ENCODE measurements at regions not wholly inside any gene's neighbourhood (a gene's known extent, or its start where the extent isn't known, plus 50 kb on each side); places are given as distances from the start of the nearest gene placed in this dataset.
"Not testable (repeated sequence)": the region's sequence is repeated elsewhere in the genome, so short reads cannot be mapped to it uniquely, and the experiment has no call there.

- TF ChIP-seq CTCF (IDR thresholded peaks at IDR 0.05 in 2 of 3, conservative IDR thresholded peaks at IDR 0.05 in 1 of 3; ENCODE audit: borderline replicate concordance in 1 of 3, insufficient read depth in 1 of 3, low read depth in 2 of 3, low read length in 2 of 3): 0 out of 6 replicates have a peak, but pooled peaks of 1 of the 3 experiments have one; percentile 5
- ATAC-seq; H3K27me3 ChIP-seq (ENCODE audit: insufficient read depth, low read length); H4K20me1 ChIP-seq (ENCODE audit: insufficient read depth); H3K4me3 ChIP-seq (replicated peaks in 1 of 2; ENCODE audit: low read depth in 1 of 2, low read length in 2 of 2); intact Hi-C loops (cut with micrococcal nuclease); H3K9me3 ChIP-seq (ENCODE audit: control insufficient read depth in 1 of 2, insufficient read depth in 1 of 2, low read depth in 1 of 2, low read length in 2 of 2); RAD21 ChIA-PET (ENCODE audit: low non-redundant PET in 1 of 2, low total read pairs in 2 of 2, uncharacterized antibody in 2 of 2, unreplicated experiment in 2 of 2); CTCF ChIA-PET; H3K4me1 ChIP-seq (ENCODE audit: control insufficient read depth in 1 of 2, insufficient read depth in 2 of 2, low read length in 2 of 2); H3K36me3 ChIP-seq (ENCODE audit: control insufficient read depth in 1 of 2, insufficient read depth in 2 of 2, low read length in 2 of 2); H3K9me2 ChIP-seq (ENCODE audit: insufficient read depth); H3K4me2 ChIP-seq (ENCODE audit: low read length); H3K9ac ChIP-seq (ENCODE audit: low read length); BruUV-seq (replicated peaks); POLR2A ChIA-PET; H3K79me2 ChIP-seq (ENCODE audit: insufficient read depth, low read length); H3K27ac ChIP-seq (ENCODE audit: low read depth, low read length); DNase-seq (ENCODE audit: low read depth, low spot score); H2AFZ ChIP-seq (ENCODE audit: low read depth, low read length, poor library complexity, severe bottlenecking): not testable (repeated sequence)
These were observed 159.4 kb upstream of the FRG2B start for GRCh38 chr10:133785846-133786602.

GRCh38 chr10:133785178-133785577, 158.6 kb upstream of the FRG2B start:
- H3K4me3 ChIP-seq (replicated peaks in 1 of 2; ENCODE audit: low read depth in 1 of 2, low read length in 2 of 2); H3K9me2 ChIP-seq (ENCODE audit: insufficient read depth); BruUV-seq (replicated peaks); DNase-seq (ENCODE audit: low read depth, low spot score); RAD21 ChIA-PET (ENCODE audit: low non-redundant PET in 1 of 2, low total read pairs in 2 of 2, uncharacterized antibody in 2 of 2, unreplicated experiment in 2 of 2); H3K9ac ChIP-seq (ENCODE audit: low read length); CTCF ChIA-PET; intact Hi-C loops (cut with micrococcal nuclease); POLR2A ChIA-PET; H3K4me1 ChIP-seq (ENCODE audit: control insufficient read depth in 1 of 2, insufficient read depth in 2 of 2, low read length in 2 of 2); H3K9me3 ChIP-seq (ENCODE audit: control insufficient read depth in 1 of 2, insufficient read depth in 1 of 2, low read depth in 1 of 2, low read length in 2 of 2); H3K79me2 ChIP-seq (ENCODE audit: insufficient read depth, low read length); H3K27ac ChIP-seq (ENCODE audit: low read depth, low read length); H3K27me3 ChIP-seq (ENCODE audit: insufficient read depth, low read length); H2AFZ ChIP-seq (ENCODE audit: low read depth, low read length, poor library complexity, severe bottlenecking); H3K36me3 ChIP-seq (ENCODE audit: control insufficient read depth in 1 of 2, insufficient read depth in 2 of 2, low read length in 2 of 2); H3K4me2 ChIP-seq (ENCODE audit: low read length); H4K20me1 ChIP-seq (ENCODE audit: insufficient read depth); ATAC-seq: not testable (repeated sequence)

- H3K4me1 ChIP-seq (ENCODE audit: control insufficient read depth in 1 of 2, insufficient read depth in 2 of 2, low read length in 2 of 2); BruUV-seq (replicated peaks); H3K36me3 ChIP-seq (ENCODE audit: control insufficient read depth in 1 of 2, insufficient read depth in 2 of 2, low read length in 2 of 2); H3K4me2 ChIP-seq (ENCODE audit: low read length); H3K4me3 ChIP-seq (replicated peaks in 1 of 2; ENCODE audit: low read depth in 1 of 2, low read length in 2 of 2); H2AFZ ChIP-seq (ENCODE audit: low read depth, low read length, poor library complexity, severe bottlenecking); RAD21 ChIA-PET (ENCODE audit: low non-redundant PET in 1 of 2, low total read pairs in 2 of 2, uncharacterized antibody in 2 of 2, unreplicated experiment in 2 of 2); H3K9ac ChIP-seq (ENCODE audit: low read length); H3K27ac ChIP-seq (ENCODE audit: low read depth, low read length); H4K20me1 ChIP-seq (ENCODE audit: insufficient read depth); H3K9me2 ChIP-seq (ENCODE audit: insufficient read depth); CTCF ChIA-PET; H3K9me3 ChIP-seq (ENCODE audit: control insufficient read depth in 1 of 2, insufficient read depth in 1 of 2, low read depth in 1 of 2, low read length in 2 of 2); H3K27me3 ChIP-seq (ENCODE audit: insufficient read depth, low read length); H3K79me2 ChIP-seq (ENCODE audit: insufficient read depth, low read length); ATAC-seq; POLR2A ChIA-PET; intact Hi-C loops (cut with micrococcal nuclease); DNase-seq (ENCODE audit: low read depth, low spot score): not testable (repeated sequence)
These were observed 138.7 kb upstream of the FRG2B start for GRCh38 chr10:133765308-133765707.

- POLR2A ChIA-PET: not testable (repeated sequence)
These were observed 138.2 kb upstream of the FRG2B start for GRCh38 chr10:133764823-133765209.

More at GRCh38 chr10:133764823-133765209, 138.2 kb upstream of the FRG2B start:
- H3K9me3 ChIP-seq (ENCODE audit: control insufficient read depth in 1 of 2, insufficient read depth in 1 of 2, low read depth in 1 of 2, low read length in 2 of 2); DNase-seq (ENCODE audit: low read depth, low spot score); H3K9ac ChIP-seq (ENCODE audit: low read length); intact Hi-C loops (cut with micrococcal nuclease); CTCF ChIA-PET; H3K27ac ChIP-seq (ENCODE audit: low read depth, low read length); ATAC-seq; H2AFZ ChIP-seq (ENCODE audit: low read depth, low read length, poor library complexity, severe bottlenecking); H3K4me1 ChIP-seq (ENCODE audit: control insufficient read depth in 1 of 2, insufficient read depth in 2 of 2, low read length in 2 of 2); H3K4me3 ChIP-seq (replicated peaks in 1 of 2; ENCODE audit: low read depth in 1 of 2, low read length in 2 of 2); H4K20me1 ChIP-seq (ENCODE audit: insufficient read depth); H3K4me2 ChIP-seq (ENCODE audit: low read length); BruUV-seq (replicated peaks); RAD21 ChIA-PET (ENCODE audit: low non-redundant PET in 1 of 2, low total read pairs in 2 of 2, uncharacterized antibody in 2 of 2, unreplicated experiment in 2 of 2); H3K27me3 ChIP-seq (ENCODE audit: insufficient read depth, low read length); H3K36me3 ChIP-seq (ENCODE audit: control insufficient read depth in 1 of 2, insufficient read depth in 2 of 2, low read length in 2 of 2); H3K79me2 ChIP-seq (ENCODE audit: insufficient read depth, low read length); H3K9me2 ChIP-seq (ENCODE audit: insufficient read depth): not testable (repeated sequence)

Measured in HCT116 (cell line).